Stomach (tissue), 8 donors: ENCODE measurements at regions not wholly inside any gene's neighbourhood (a gene's known extent, or its start where the extent isn't known, plus 50 kb on each side); places are given as distances from the start of the nearest gene placed in this dataset.

Source experiments
- DNase-seq, 2 donors: peaks; one replicate each; pipeline versions ENCODE4 v3.0.0 to v3.0.0-alpha.2; 2013 to 2019
- H3K27ac ChIP-seq, 5 donors: fragments of 200-600 bp in 4 of 5; sonication (generic) in 4 of 5; one replicate each; pipeline ENCODE4 v1.5.1; 2013 to 2019; ENCODE audit warnings: mild to moderate bottlenecking in 1 of 5, moderate library complexity in 1 of 5
- H3K27me3 ChIP-seq, 3 donors: fragments of 200-600 bp; sonication (generic); one replicate each; pipeline ENCODE4 v1.5.1; 2017 to 2019; ENCODE audit warnings: mixed run types in 1 of 3
- H3K36me3 ChIP-seq, 4 donors: fragments of 200-600 bp; sonication (generic); 1 replicate in 3 of 4; 2 replicates in 1 of 4; pipeline ENCODE4 v1.5.1; 2016 to 2019
- H3K4me1 ChIP-seq, 4 donors: fragments of 200-600 bp; sonication (generic); one replicate each; pipeline ENCODE4 v1.5.1; 2016 to 2019
- H3K4me3 ChIP-seq, 4 donors: fragments of 200-600 bp; sonication (generic) in 3 of 4; one replicate each; pipeline ENCODE4 v1.5.1; 2016 to 2019; ENCODE audit warnings: mild to moderate bottlenecking in 1 of 4
- H3K9me3 ChIP-seq, 4 donors: fragments of 200-600 bp; sonication (generic); one replicate each; pipeline ENCODE4 v1.5.1; 2016 to 2019
- EP300 ChIP-seq: sonication (generic); formaldehyde crosslinking; IDR thresholded peaks from one replicate; pipeline ENCODE4 v1.6.1; 2017; ENCODE audit warnings: antibody characterized with exemption
- POLR2A ChIP-seq, 4 donors: fragments of 450-650 bp; IDR thresholded peaks; one replicate each; pipeline ENCODE4 v1.6.1; 2016; ENCODE audit warnings: antibody characterized with exemption in 4 of 4, control low read depth in 2 of 4, mild to moderate bottlenecking in 1 of 4, moderate library complexity in 1 of 4
- POLR2AphosphoS5 ChIP-seq, 3 donors: sonication (generic); formaldehyde crosslinking; IDR thresholded peaks; one replicate each; pipeline ENCODE4 v1.6.1; 2016; ENCODE audit warnings: antibody characterized with exemption in 3 of 3
- WGBS, 5 donors: extraction: QIAGEN DNeasy Blood & Tissue Kit in 3 of 5; methylation state at CpG; one replicate each; pipeline versions ENCODE4 v1.1.5 to v1.1.7; 2013 to 2018; 5-methylcytosine and 5-hydroxymethylcytosine counted together
- intact Hi-C: fragments of 100-400 bp; cut with DNase I; formaldehyde crosslinking; loops from one replicate; pipeline ENCODE4 v1.15.1; 2023; ENCODE audit warnings: low total_unique reads
- TF ChIP-seq, protein P1 (sequence below), 7 experiments: fragments of 450-650 bp in 4 of 7; fragments of 200-600 bp in 3 of 7; sonication (generic) in 3 of 7; IDR thresholded peaks; one replicate each; pipeline ENCODE4 v1.5.1; 2016 to 2019; ENCODE audit warnings: antibody characterized with exemption in 7 of 7, control low read depth in 2 of 7, mild to moderate bottlenecking in 1 of 7
- donor health status: healthy with polysubstance abuse.
- donor health status: Bipolar disorder and iron deficiency.
- donor health status: healthy.

DNA sequence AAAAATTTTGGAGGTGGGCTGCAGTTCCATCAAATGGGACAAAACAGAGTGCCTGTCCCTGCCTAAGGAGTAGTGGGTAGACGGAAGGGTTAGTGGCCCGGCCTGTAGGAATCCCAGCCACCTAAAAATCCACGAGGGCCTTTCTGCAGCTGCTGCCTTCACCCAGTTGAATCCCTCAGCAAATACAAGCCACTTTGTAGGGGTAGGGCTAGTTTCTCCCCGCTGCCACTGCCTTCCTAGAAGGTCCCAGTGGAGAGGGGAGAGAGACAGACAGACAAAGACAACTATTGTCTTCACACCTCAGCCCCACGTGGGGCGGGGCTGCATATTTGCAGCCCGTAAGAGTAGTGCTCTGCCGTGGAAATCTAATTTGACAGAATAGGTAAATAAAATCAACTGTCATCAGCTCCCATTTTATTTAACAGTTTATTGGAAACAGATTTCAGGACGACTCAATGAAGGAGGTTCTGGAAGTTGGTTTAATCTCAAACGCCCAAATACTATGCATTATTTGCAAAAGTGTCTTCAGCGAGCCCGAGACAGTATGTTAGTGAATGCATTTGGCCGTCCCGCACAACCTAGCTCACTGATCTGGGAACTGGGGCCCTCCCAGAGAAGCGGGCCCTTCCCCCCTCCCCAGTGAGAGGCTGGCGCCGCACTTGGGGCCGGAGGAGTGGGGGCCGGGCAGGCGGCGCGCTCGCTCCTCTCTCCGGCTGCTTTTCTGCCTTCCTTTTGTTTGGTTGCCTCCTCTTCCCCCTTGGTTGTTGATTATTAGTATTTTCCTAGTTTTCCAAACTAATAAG lies 67.6 kb upstream of the TBCA start:
- DNase-seq: peak in 1 of 2 donors; percentile 52
- Histone ChIP-seq H3K27me3 (peaks cover 0 to 57% (median 18%) of the 10 kb centered on the region in 3 donors), H3K4me1 (peaks cover 6 to 18% (median 13%) of the 10 kb centered on the region in 4 donors), H3K4me3 (peak overlapping the region; percentile 46 to 57 (median 52)), H3K9me3 (no peaks in the 10 kb centered on the region), H3K27ac (peak overlapping the region in 1 of 5 donors; percentile 54), H3K36me3 (no peaks in the 10 kb centered on the region)
- 21 to 33% (median 27%) methylated on average over 23 to 24 of the region's 24 CpGs for WGBS, 5 donors
- TF ChIP-seq POLR2A (IDR thresholded peaks at IDR 0.05) (no peak), EP300 (no peak)
- TF ChIP-seq, protein P1, sequence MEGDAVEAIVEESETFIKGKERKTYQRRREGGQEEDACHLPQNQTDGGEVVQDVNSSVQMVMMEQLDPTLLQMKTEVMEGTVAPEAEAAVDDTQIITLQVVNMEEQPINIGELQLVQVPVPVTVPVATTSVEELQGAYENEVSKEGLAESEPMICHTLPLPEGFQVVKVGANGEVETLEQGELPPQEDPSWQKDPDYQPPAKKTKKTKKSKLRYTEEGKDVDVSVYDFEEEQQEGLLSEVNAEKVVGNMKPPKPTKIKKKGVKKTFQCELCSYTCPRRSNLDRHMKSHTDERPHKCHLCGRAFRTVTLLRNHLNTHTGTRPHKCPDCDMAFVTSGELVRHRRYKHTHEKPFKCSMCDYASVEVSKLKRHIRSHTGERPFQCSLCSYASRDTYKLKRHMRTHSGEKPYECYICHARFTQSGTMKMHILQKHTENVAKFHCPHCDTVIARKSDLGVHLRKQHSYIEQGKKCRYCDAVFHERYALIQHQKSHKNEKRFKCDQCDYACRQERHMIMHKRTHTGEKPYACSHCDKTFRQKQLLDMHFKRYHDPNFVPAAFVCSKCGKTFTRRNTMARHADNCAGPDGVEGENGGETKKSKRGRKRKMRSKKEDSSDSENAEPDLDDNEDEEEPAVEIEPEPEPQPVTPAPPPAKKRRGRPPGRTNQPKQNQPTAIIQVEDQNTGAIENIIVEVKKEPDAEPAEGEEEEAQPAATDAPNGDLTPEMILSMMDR (IDR thresholded peaks at IDR 0.05): no peak
- intact Hi-C loops: no loop called here

DNA sequence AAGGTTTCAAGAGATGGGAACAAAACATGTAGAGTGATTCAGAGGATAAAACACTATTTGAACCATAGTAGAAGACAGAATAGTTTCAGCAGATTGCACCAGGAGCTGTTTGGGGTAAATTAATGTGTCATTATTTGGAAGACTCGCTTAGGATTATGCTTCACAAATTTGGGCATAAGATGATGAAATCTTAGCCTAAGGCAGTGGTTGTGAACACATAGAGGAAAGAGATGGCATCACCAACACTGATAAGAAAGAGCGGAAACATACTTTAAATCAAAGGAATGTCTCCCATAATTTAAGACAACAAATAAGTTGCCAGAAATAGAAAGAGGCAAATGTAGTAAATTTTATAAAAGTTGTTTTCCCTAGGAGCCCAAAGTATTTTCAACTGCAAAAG lies 66.1 kb upstream of the TBCA start:
- H3K9me3 ChIP-seq: no peaks in the 10 kb centered on the region

DNA sequence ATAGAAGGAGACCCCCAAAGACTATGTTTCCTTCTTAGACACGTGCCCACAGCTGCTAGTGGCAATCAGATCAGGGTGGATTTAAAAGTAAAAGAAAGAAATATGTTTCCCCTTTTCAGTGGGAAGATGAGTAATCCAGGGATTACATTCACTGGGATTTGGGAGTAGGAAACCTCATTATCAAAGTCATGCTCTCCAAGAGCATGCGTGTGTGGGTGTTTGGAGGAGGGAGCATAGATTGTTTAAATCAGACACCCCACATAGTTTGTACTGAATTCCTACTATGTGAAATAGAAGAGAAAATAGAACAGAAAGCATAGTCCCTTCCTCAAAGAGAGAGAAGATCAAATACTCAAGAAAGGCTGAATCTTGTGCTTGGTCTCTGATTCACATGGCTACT lies 65.5 kb upstream of the TBCA start:
- no peaks in the 10 kb centered on the region for H3K36me3 ChIP-seq
- no peak for DNase-seq
- H3K9me3 ChIP-seq: no peaks in the 10 kb centered on the region
- H3K4me1 ChIP-seq: peaks cover 6 to 18% (median 13%) of the 10 kb centered on the region in 4 donors
- intact Hi-C loops: no loop called here
- H3K4me3 ChIP-seq: no peak overlapping the region
- WGBS, 5 donors: 75 to 86% (median 80%) methylated on average over 2 of the region's 2 CpGs
- no peak for TF ChIP-seq POLR2A (IDR thresholded peaks at IDR 0.05)
- TF ChIP-seq EP300: no peak
- TF ChIP-seq, protein P1 (IDR thresholded peaks at IDR 0.05): no peak
- no peak for TF ChIP-seq POLR2AphosphoS5 (IDR thresholded peaks at IDR 0.05)
- H3K27me3 ChIP-seq: peaks cover 0 to 41% (median 18%) of the 10 kb centered on the region in 3 donors
- no peak overlapping the region for H3K27ac ChIP-seq

More for the DNA sequence above, 66.1 kb upstream of the TBCA start:
- WGBS, 5 donors: 73 to 95% (median 93%) methylated on average over 2 of the region's 2 CpGs
- intact Hi-C loops: no loop called here
- Histone ChIP-seq H3K27ac (no peak overlapping the region), H3K4me3 (no peak overlapping the region), H3K27me3 (peaks cover 0 to 47% (median 18%) of the 10 kb centered on the region in 3 donors), H3K36me3 (no peaks in the 10 kb centered on the region), H3K4me1 (peaks cover 6 to 18% (median 13%) of the 10 kb centered on the region in 4 donors)
- no peak for TF ChIP-seq POLR2A (IDR thresholded peaks at IDR 0.05)
- TF ChIP-seq POLR2AphosphoS5 (IDR thresholded peaks at IDR 0.05): no peak
- TF ChIP-seq, protein P1 (IDR thresholded peaks at IDR 0.05): no peak
- no peak for TF ChIP-seq EP300
- no peak for DNase-seq

DNA sequence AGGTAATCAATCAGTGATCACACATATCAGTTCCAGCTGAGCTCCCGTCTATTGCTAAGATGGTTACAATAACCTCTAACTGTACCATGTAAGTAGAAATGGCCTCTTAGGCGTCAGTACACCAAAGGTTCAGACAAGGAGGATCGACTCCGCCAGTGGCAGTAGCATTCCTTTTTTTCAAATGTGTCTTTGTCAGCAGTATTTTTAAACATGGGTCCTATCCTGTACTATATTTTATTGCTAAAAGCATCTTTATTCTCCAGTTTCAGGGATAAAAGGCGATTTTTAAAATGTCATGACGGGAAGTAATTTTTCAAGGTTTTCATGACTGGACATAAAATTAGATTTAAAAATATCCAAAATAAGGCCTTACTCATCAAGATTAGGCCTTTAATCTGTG lies 64.8 kb upstream of the TBCA start:
- no peaks in the 10 kb centered on the region for H3K36me3 ChIP-seq
- H3K9me3 ChIP-seq: no peaks in the 10 kb centered on the region
- no peak for DNase-seq
- TF ChIP-seq POLR2A (IDR thresholded peaks at IDR 0.05): no peak
- no peak overlapping the region for H3K4me3 ChIP-seq
- H3K27me3 ChIP-seq: peaks cover 0 to 35% (median 18%) of the 10 kb centered on the region in 3 donors
- H3K4me1 ChIP-seq: peaks cover 6 to 18% (median 13%) of the 10 kb centered on the region in 4 donors
- 80 to 94% (median 86%) methylated on average over 6 of the region's 6 CpGs for WGBS, 5 donors
- H3K27ac ChIP-seq: no peak overlapping the region
- intact Hi-C loops: no loop called here

DNA sequence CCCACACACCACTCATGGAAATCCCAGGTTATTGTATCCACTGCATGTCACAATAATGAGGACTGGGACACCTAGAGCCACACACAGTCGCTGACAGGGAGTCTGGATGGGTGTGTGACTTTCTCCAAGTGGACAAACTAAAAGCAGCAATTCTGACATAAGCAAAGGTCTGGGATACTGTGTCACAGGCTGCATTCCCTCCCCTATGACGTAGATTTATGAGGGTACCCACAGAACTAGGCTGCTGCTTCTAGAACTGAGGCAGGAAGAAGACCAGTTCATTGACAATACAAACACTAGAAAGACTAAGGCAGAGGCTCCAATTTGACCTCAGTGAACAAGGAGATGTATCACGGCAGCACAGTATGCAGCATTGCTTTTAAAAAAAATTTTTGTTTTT lies 63.6 kb upstream of the TBCA start:
- Histone ChIP-seq H3K4me1 (peaks cover 2 to 12% (median 9%) of the 10 kb centered on the region in 4 donors), H3K27ac (no peak overlapping the region), H3K4me3 (no peak overlapping the region), H3K9me3 (no peaks in the 10 kb centered on the region), H3K36me3 (no peaks in the 10 kb centered on the region), H3K27me3 (peaks cover 0 to 23% (median 13%) of the 10 kb centered on the region in 3 donors)
- WGBS, 5 donors: 76 to 82% (median 82%) methylated on average over 3 of the region's 3 CpGs
- DNase-seq: no peak
- TF ChIP-seq POLR2AphosphoS5 (IDR thresholded peaks at IDR 0.05) (no peak), POLR2A (IDR thresholded peaks at IDR 0.05) (no peak), EP300 (no peak)
- TF ChIP-seq, protein P1 (IDR thresholded peaks at IDR 0.05): no peak
- intact Hi-C loops: no loop called here
